Endodermal cell (in vitro differentiated cells): ENCODE measurements at regions not wholly inside any gene's neighbourhood (a gene's known extent, or its start where the extent isn't known, plus 50 kb on each side); places are given as distances from the start of the nearest gene placed in this dataset.
A peak's percentile ranks its signal among the peaks of the same experiment; 100 is the strongest.
"Not testable (repeated sequence)": the region's sequence is repeated elsewhere in the genome, so short reads cannot be mapped to it uniquely, and the experiment has no call there.

Experiments used
- DNase-seq: peaks from one replicate; pipeline ENCODE4 v3.0.0-alpha.2; 2017
- H3K27ac ChIP-seq: 2 replicates; pipeline ENCODE4 v1.5.1; 2013; ENCODE audit warnings: mild to moderate bottlenecking, low read depth, low read length, moderate library complexity
- H3K27me3 ChIP-seq: 2 replicates; pipeline ENCODE4 v1.6.1; 2013; ENCODE audit warnings: mild to moderate bottlenecking, low read length, moderate library complexity; ENCODE audit not compliant: insufficient read depth, control insufficient read depth, poor library complexity, severe bottlenecking
- H3K36me3 ChIP-seq: 2 replicates; pipeline ENCODE4 v1.7.0; 2013; ENCODE audit warnings: mild to moderate bottlenecking, low read length, moderate library complexity; ENCODE audit not compliant: control insufficient read depth, insufficient read depth
- H3K4me1 ChIP-seq: one replicate; pipeline ENCODE4 v1.7.0; 2013; ENCODE audit warnings: low read length; ENCODE audit not compliant: control insufficient read depth, insufficient read depth
- H3K4me3 ChIP-seq: 2 replicates; pipeline ENCODE4 v1.5.1; 2013; ENCODE audit warnings: mild to moderate bottlenecking, low read length, moderate library complexity
- H3K9ac ChIP-seq: 2 replicates; pipeline ENCODE4 v1.6.1; 2013; ENCODE audit warnings: mild to moderate bottlenecking, low read length, moderate library complexity; ENCODE audit not compliant: poor library complexity, severe bottlenecking; ENCODE audit errors: extremely low read depth
- H3K9me3 ChIP-seq: 2 replicates; pipeline ENCODE4 v1.6.1; 2013; ENCODE audit warnings: mild to moderate bottlenecking, low read length, moderate library complexity; ENCODE audit not compliant: control insufficient read depth
- H3K27ac Mint-ChIP-seq: 2 replicates; pipeline ENCODE4 v1.8.0; 2020; ENCODE audit warnings: mixed read lengths
- H3K27me3 Mint-ChIP-seq: 2 replicates; pipeline ENCODE4 v1.8.0; 2021; ENCODE audit warnings: mild to moderate bottlenecking, mixed read lengths; ENCODE audit not compliant: insufficient read depth
- H3K36me3 Mint-ChIP-seq: 2 replicates; pipeline ENCODE4 v1.8.0; 2020; ENCODE audit warnings: low read depth, mixed read lengths
- H3K4me1 Mint-ChIP-seq: 2 replicates; pipeline ENCODE4 v1.8.0; 2020; ENCODE audit warnings: mixed read lengths
- H3K4me3 Mint-ChIP-seq: 2 replicates; pipeline ENCODE4 v1.8.0; 2020; ENCODE audit warnings: mild to moderate bottlenecking, moderate library complexity, mixed read lengths
- H3K9me3 Mint-ChIP-seq: 2 replicates; pipeline ENCODE4 v1.8.0; 2020; ENCODE audit warnings: mild to moderate bottlenecking, mixed read lengths
- CTCF ChIP-seq: fragments of 200-600 bp; sonication (generic); conservative IDR thresholded peaks from 2 replicates; pipeline ENCODE4 v1.5.0; 2021; ENCODE audit warnings: antibody characterized with exemption, mild to moderate bottlenecking
- WGBS, 2 experiments: methylation state at CpG; one replicate each; pipeline versions ENCODE4 v1.1.5 to v1.1.7; 2013; ENCODE audit warnings: missing lambda C conversion rate in 2 of 2, mixed read lengths in 1 of 2; ENCODE audit not compliant: insufficient coverage in 1 of 2, insufficient read length in 1 of 2; 5-methylcytosine and 5-hydroxymethylcytosine counted together

- H3K4me3 ChIP-seq, DNase-seq, H3K9ac ChIP-seq, H3K27ac Mint-ChIP-seq, H3K36me3 Mint-ChIP-seq, H3K27me3 ChIP-seq, H3K9me3 ChIP-seq, H3K4me3 Mint-ChIP-seq, H3K27ac ChIP-seq, H3K27me3 Mint-ChIP-seq, H3K4me1 Mint-ChIP-seq, H3K9me3 Mint-ChIP-seq, H3K4me1 ChIP-seq, H3K36me3 ChIP-seq: not testable (repeated sequence)
- WGBS, 2 experiments: 100% methylated on average over 1 of the region's 4 CpGs; no CpG with 5 or more reads in 1 of the 2 experiments
Observed at GRCh38 chr22:48911067-48911466, 916.6 kb downstream of the BRD1 start.

GRCh38 chr22:48908547-48908946 lies 919.1 kb downstream of the BRD1 start:
- Mint-ChIP-seq H3K36me3 (no peaks in the 10 kb centered on the region), H3K4me3 (no peak overlapping the region), H3K27me3 (peaks cover 3% of the 10 kb centered on the region), H3K9me3 (no peaks in the 10 kb centered on the region), H3K4me1 (peaks cover 6% of the 10 kb centered on the region), H3K27ac (no peak overlapping the region)
- H3K4me3 ChIP-seq: no peak overlapping the region
- H3K9me3 ChIP-seq: no peaks in the 10 kb centered on the region
- no peaks in the 10 kb centered on the region for H3K27me3 ChIP-seq
- no peaks in the 10 kb centered on the region for H3K36me3 ChIP-seq
- H3K4me1 ChIP-seq: no peaks in the 10 kb centered on the region
- TF ChIP-seq CTCF: no peak
- DNase-seq: no peak
- H3K27ac ChIP-seq: no peak overlapping the region
- no peak overlapping the region for H3K9ac ChIP-seq
- WGBS, 2 experiments: 90 to 98% methylated on average over 8 to 9 of the region's 9 CpGs

GRCh38 chr22:48907591-48907990 lies 920.1 kb downstream of the BRD1 start:
- no peaks in the 10 kb centered on the region for H3K9me3 Mint-ChIP-seq
- no peaks in the 10 kb centered on the region for H3K36me3 Mint-ChIP-seq
- TF ChIP-seq CTCF: no peak
- no peak for DNase-seq
- H3K27ac Mint-ChIP-seq: no peak overlapping the region
- no peak overlapping the region for H3K4me3 Mint-ChIP-seq
- Histone ChIP-seq H3K9me3 (no peaks in the 10 kb centered on the region), H3K27ac (no peak overlapping the region), H3K4me3 (no peak overlapping the region), H3K4me1 (no peaks in the 10 kb centered on the region), H3K36me3 (no peaks in the 10 kb centered on the region), H3K27me3 (no peaks in the 10 kb centered on the region), H3K9ac (no peak overlapping the region)
- H3K27me3 Mint-ChIP-seq: peaks cover 3% of the 10 kb centered on the region
- 96 to 97% methylated on average over 4 to 11 of the region's 14 CpGs for WGBS, 2 experiments
- no peaks in the 10 kb centered on the region for H3K4me1 Mint-ChIP-seq

- Mint-ChIP-seq H3K9me3 (no peaks in the 10 kb centered on the region), H3K27me3 (peaks cover 3% of the 10 kb centered on the region), H3K4me3 (no peak overlapping the region), H3K36me3 (no peaks in the 10 kb centered on the region), H3K4me1 (no peaks in the 10 kb centered on the region), H3K27ac (no peak overlapping the region)
- 93 to 95% methylated on average over 10 to 17 of the region's 17 CpGs for WGBS, 2 experiments
- Histone ChIP-seq H3K9me3 (no peaks in the 10 kb centered on the region), H3K4me1 (no peaks in the 10 kb centered on the region), H3K4me3 (no peak overlapping the region), H3K9ac (no peak overlapping the region), H3K36me3 (no peaks in the 10 kb centered on the region), H3K27ac (no peak overlapping the region), H3K27me3 (no peaks in the 10 kb centered on the region)
- peak; percentile 30 for DNase-seq
- TF ChIP-seq CTCF: no peak
Observed at GRCh38 chr22:48906216-48906835, 921.3 kb downstream of the BRD1 start.
